Mammary epithelial cell (primary cell): ENCODE measurements at regions not wholly inside any gene's neighbourhood (a gene's known extent, or its start where the extent isn't known, plus 50 kb on each side); places are given as distances from the start of the nearest gene placed in this dataset.
"Not testable (repeated sequence)": the region's sequence is repeated elsewhere in the genome, so short reads cannot be mapped to it uniquely, and the experiment has no call there.

Source experiments
- EZH2 ChIP-seq: IDR thresholded peaks from 2 replicates; pipeline ENCODE4 v1.6.1; 2012; ENCODE audit warnings: low read length, inconsistent platforms, borderline replicate concordance
- TF ChIP-seq, protein P1 (sequence below), 2 donors: IDR thresholded peaks in 1 of 2; conservative IDR thresholded peaks in 1 of 2; 2 replicates each; pipeline ENCODE4 v1.5.1; 2011 to 2012; ENCODE audit warnings: inconsistent platforms in 2 of 2, low read length in 2 of 2, mild to moderate bottlenecking in 2 of 2, control low read depth in 1 of 2, low read depth in 1 of 2; ENCODE audit not compliant: insufficient read depth in 1 of 2; ENCODE audit errors: extremely low read depth in 1 of 2

DNA sequence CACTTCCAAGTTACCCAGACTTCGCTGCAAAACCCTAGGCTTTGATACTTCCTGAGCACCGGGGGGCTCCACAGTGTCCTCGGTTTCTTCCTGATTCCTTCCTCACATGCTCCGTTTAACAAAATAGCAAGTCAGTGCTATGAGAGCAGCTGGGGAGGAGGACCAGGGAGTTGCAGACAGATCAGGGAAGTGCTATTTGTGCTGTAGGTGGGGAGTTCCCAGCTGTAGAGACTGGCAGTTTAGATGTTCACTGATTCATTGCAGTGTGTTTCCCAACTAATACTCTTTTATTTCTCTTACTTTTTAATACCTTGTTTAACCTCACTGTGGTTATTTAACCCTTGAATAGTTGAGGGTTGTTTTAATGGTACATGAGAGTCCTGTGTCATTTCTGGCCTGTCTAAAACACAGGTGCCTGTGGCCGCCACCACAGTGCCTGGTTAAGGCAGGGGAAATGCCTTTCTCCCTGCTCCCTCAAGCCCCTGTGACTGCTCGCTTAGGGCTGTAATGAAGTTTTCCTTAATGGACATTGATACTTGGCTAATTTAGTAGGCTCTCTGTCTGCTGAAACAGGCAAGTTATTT lies 113.5 kb downstream of the GOLGA6L22 start:
- TF ChIP-seq, protein P1, sequence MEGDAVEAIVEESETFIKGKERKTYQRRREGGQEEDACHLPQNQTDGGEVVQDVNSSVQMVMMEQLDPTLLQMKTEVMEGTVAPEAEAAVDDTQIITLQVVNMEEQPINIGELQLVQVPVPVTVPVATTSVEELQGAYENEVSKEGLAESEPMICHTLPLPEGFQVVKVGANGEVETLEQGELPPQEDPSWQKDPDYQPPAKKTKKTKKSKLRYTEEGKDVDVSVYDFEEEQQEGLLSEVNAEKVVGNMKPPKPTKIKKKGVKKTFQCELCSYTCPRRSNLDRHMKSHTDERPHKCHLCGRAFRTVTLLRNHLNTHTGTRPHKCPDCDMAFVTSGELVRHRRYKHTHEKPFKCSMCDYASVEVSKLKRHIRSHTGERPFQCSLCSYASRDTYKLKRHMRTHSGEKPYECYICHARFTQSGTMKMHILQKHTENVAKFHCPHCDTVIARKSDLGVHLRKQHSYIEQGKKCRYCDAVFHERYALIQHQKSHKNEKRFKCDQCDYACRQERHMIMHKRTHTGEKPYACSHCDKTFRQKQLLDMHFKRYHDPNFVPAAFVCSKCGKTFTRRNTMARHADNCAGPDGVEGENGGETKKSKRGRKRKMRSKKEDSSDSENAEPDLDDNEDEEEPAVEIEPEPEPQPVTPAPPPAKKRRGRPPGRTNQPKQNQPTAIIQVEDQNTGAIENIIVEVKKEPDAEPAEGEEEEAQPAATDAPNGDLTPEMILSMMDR (conservative IDR thresholded peaks at IDR 0.05 in 1 of 2, IDR thresholded peaks at IDR 0.05 in 1 of 2; ENCODE audit: extremely low read depth in 1 of 2, insufficient read depth in 1 of 2, low read depth in 1 of 2, low read length in 2 of 2): not testable (repeated sequence)
- TF ChIP-seq EZH2: not testable (repeated sequence)
